ENCODE measurements at regions not wholly inside any gene's neighbourhood (a gene's known extent, or its start where the extent isn't known, plus 50 kb on each side); places are given as distances from the start of the nearest gene placed in this dataset.
A peak's percentile ranks its signal among the peaks of the same experiment; 100 is the strongest.

DNA sequence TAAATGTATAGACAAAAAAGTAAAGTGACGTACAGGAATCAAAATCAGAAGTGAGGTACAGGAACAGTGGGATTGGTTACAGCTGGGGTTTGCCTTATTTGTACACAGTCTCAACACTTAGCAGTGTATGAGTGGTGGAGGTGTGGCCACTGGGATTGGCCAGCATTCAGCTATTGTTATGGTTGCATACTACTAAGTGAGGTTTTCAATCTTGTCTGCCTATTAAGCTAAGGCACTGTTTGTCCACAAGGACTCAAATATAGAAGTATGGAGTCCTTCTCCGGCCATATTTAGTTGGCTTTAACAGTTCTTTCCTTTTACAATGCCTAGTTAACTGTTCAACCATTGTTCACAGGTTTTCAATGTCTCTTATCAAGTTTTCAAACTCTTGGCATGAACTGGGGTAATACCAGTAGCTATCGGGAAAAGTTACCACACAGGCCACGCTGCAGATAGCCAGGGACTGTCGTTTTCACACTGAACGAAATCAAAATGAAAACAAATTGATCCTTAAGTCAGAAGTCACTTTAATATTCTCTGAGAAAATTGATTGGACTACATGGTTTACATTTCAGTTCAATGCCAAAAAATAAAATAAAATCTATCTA, 176.0 kb upstream of the FREM1 start:
- H3K36me3 ChIP-seq (ENCODE audit: insufficient read depth) = no peaks in the 10 kb centered on the region
- no peak for ATAC-seq
- no peak overlapping the region for H3K4me2 ChIP-seq
- peak overlapping the region; percentile 92 for H2AFZ ChIP-seq
- Mint-ChIP-seq H3K9me3 (no peaks in the 10 kb centered on the region), H3K36me3 (ENCODE audit: low read depth) (no peaks in the 10 kb centered on the region), H3K27ac (no peak overlapping the region), H3K4me3 (no peak overlapping the region), H3K27me3 (ENCODE audit: insufficient read depth, low read depth, poor library complexity) (no peaks in the 10 kb centered on the region), H3K4me1 (no peaks in the 10 kb centered on the region; the same call in 2 of the 3 replicates)
- H3K4me3 ChIP-seq = no peak overlapping the region
- H3F3A ChIP-seq (replicated peaks; ENCODE audit: low read depth) = no peaks in the 10 kb centered on the region
- no peaks in the 10 kb centered on the region for H3K79me2 ChIP-seq (replicated peaks; ENCODE audit: insufficient read depth)
- peaks cover 9% of the 10 kb centered on the region; the same call in 1 of the 2 replicates for H3K9me2 ChIP-seq (ENCODE audit: insufficient read depth)
- no peaks in the 10 kb centered on the region for H3K27me3 ChIP-seq (ENCODE audit: insufficient read depth)
- no peak for DNase-seq (ENCODE audit: low spot score)
- no peaks in the 10 kb centered on the region for H3K4me1 ChIP-seq (ENCODE audit: insufficient read depth)
- H3K27ac ChIP-seq (ENCODE audit: low read depth) = no peak overlapping the region
- TF ChIP-seq, protein P1, sequence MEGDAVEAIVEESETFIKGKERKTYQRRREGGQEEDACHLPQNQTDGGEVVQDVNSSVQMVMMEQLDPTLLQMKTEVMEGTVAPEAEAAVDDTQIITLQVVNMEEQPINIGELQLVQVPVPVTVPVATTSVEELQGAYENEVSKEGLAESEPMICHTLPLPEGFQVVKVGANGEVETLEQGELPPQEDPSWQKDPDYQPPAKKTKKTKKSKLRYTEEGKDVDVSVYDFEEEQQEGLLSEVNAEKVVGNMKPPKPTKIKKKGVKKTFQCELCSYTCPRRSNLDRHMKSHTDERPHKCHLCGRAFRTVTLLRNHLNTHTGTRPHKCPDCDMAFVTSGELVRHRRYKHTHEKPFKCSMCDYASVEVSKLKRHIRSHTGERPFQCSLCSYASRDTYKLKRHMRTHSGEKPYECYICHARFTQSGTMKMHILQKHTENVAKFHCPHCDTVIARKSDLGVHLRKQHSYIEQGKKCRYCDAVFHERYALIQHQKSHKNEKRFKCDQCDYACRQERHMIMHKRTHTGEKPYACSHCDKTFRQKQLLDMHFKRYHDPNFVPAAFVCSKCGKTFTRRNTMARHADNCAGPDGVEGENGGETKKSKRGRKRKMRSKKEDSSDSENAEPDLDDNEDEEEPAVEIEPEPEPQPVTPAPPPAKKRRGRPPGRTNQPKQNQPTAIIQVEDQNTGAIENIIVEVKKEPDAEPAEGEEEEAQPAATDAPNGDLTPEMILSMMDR (conservative IDR thresholded peaks at IDR 0.05; ENCODE audit: low read depth in 2 of 2) = no peak
- TF ChIP-seq EZH2phosphoT487 (IDR thresholded peaks at IDR 0.05; ENCODE audit: unreplicated experiment) = no peak
- no peak for TF ChIP-seq NANOG (IDR thresholded peaks at IDR 0.05; ENCODE audit: borderline replicate concordance)
- TF ChIP-seq ZNF331 (CRISPR knock-in tag; IDR thresholded peaks at IDR 0.05; ENCODE audit: low read depth) = no peak
- no peak for TF ChIP-seq STAT1 (IDR thresholded peaks at IDR 0.05; ENCODE audit: unreplicated experiment)
- TF ChIP-seq ZNF114 (CRISPR knock-in tag; IDR thresholded peaks at IDR 0.05) = no peak
- no peak for TF ChIP-seq EZH2 (IDR thresholded peaks at IDR 0.05; ENCODE audit: low read depth, unreplicated experiment)
- TF ChIP-seq, protein P2, sequence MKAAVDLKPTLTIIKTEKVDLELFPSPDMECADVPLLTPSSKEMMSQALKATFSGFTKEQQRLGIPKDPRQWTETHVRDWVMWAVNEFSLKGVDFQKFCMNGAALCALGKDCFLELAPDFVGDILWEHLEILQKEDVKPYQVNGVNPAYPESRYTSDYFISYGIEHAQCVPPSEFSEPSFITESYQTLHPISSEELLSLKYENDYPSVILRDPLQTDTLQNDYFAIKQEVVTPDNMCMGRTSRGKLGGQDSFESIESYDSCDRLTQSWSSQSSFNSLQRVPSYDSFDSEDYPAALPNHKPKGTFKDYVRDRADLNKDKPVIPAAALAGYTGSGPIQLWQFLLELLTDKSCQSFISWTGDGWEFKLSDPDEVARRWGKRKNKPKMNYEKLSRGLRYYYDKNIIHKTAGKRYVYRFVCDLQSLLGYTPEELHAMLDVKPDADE (IDR thresholded peaks at IDR 0.05) = no peak
- TF ChIP-seq, protein P3, sequence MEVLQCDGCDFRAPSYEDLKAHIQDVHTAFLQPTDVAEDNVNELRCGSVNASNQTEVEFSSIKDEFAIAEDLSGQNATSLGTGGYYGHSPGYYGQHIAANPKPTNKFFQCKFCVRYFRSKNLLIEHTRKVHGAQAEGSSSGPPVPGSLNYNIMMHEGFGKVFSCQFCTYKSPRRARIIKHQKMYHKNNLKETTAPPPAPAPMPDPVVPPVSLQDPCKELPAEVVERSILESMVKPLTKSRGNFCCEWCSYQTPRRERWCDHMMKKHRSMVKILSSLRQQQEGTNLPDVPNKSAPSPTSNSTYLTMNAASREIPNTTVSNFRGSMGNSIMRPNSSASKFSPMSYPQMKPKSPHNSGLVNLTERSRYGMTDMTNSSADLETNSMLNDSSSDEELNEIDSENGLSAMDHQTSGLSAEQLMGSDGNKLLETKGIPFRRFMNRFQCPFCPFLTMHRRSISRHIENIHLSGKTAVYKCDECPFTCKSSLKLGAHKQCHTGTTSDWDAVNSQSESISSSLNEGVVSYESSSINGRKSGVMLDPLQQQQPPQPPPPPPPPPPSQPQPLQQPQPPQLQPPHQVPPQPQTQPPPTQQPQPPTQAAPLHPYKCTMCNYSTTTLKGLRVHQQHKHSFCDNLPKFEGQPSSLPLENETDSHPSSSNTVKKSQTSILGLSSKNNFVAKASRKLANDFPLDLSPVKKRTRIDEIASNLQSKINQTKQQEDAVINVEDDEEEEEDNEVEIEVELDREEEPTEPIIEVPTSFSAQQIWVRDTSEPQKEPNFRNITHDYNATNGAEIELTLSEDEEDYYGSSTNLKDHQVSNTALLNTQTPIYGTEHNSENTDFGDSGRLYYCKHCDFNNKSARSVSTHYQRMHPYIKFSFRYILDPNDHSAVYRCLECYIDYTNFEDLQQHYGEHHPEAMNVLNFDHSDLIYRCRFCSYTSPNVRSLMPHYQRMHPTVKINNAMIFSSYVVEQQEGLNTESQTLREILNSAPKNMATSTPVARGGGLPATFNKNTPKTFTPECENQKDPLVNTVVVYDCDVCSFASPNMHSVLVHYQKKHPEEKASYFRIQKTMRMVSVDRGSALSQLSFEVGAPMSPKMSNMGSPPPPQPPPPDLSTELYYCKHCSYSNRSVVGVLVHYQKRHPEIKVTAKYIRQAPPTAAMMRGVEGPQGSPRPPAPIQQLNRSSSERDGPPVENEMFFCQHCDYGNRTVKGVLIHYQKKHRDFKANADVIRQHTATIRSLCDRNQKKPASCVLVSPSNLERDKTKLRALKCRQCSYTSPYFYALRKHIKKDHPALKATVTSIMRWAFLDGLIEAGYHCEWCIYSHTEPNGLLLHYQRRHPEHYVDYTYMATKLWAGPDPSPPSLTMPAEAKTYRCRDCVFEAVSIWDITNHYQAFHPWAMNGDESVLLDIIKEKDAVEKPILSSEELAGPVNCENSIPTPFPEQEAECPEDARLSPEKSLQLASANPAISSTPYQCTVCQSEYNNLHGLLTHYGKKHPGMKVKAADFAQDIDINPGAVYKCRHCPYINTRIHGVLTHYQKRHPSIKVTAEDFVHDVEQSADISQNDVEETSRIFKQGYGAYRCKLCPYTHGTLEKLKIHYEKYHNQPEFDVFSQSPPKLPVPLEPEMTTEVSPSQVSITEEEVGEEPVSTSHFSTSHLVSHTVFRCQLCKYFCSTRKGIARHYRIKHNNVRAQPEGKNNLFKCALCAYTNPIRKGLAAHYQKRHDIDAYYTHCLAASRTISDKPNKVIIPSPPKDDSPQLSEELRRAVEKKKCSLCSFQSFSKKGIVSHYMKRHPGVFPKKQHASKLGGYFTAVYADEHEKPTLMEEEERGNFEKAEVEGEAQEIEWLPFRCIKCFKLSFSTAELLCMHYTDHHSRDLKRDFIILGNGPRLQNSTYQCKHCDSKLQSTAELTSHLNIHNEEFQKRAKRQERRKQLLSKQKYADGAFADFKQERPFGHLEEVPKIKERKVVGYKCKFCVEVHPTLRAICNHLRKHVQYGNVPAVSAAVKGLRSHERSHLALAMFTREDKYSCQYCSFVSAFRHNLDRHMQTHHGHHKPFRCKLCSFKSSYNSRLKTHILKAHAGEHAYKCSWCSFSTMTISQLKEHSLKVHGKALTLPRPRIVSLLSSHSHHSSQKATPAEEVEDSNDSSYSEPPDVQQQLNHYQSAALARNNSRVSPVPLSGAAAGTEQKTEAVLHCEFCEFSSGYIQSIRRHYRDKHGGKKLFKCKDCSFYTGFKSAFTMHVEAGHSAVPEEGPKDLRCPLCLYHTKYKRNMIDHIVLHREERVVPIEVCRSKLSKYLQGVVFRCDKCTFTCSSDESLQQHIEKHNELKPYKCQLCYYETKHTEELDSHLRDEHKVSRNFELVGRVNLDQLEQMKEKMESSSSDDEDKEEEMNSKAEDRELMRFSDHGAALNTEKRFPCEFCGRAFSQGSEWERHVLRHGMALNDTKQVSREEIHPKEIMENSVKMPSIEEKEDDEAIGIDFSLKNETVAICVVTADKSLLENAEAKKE (CRISPR knock-in tag; IDR thresholded peaks at IDR 0.05) = no peak
- TF ChIP-seq CREB1 (CRISPR knock-in tag; IDR thresholded peaks at IDR 0.05; ENCODE audit: low read depth) = no peak
- no peak for TF ChIP-seq JUNB (IDR thresholded peaks at IDR 0.05; ENCODE audit: unreplicated experiment)
- TF ChIP-seq, protein P4, sequence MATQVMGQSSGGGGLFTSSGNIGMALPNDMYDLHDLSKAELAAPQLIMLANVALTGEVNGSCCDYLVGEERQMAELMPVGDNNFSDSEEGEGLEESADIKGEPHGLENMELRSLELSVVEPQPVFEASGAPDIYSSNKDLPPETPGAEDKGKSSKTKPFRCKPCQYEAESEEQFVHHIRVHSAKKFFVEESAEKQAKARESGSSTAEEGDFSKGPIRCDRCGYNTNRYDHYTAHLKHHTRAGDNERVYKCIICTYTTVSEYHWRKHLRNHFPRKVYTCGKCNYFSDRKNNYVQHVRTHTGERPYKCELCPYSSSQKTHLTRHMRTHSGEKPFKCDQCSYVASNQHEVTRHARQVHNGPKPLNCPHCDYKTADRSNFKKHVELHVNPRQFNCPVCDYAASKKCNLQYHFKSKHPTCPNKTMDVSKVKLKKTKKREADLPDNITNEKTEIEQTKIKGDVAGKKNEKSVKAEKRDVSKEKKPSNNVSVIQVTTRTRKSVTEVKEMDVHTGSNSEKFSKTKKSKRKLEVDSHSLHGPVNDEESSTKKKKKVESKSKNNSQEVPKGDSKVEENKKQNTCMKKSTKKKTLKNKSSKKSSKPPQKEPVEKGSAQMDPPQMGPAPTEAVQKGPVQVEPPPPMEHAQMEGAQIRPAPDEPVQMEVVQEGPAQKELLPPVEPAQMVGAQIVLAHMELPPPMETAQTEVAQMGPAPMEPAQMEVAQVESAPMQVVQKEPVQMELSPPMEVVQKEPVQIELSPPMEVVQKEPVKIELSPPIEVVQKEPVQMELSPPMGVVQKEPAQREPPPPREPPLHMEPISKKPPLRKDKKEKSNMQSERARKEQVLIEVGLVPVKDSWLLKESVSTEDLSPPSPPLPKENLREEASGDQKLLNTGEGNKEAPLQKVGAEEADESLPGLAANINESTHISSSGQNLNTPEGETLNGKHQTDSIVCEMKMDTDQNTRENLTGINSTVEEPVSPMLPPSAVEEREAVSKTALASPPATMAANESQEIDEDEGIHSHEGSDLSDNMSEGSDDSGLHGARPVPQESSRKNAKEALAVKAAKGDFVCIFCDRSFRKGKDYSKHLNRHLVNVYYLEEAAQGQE (IDR thresholded peaks at IDR 0.05; ENCODE audit: unreplicated experiment) = no peak
- no peak for TF ChIP-seq POLR2AphosphoS5 (IDR thresholded peaks at IDR 0.05; ENCODE audit: low read depth)
- no peaks in the 10 kb centered on the region for H4K20me1 ChIP-seq (replicated peaks; ENCODE audit: insufficient read depth)

Measured in GM23338 (cell line).